Hepatocyte (in vitro differentiated cells): ENCODE measurements at regions not wholly inside any gene's neighbourhood (a gene's known extent, or its start where the extent isn't known, plus 50 kb on each side); places are given as distances from the start of the nearest gene placed in this dataset.

Experiments used
- CTCF ChIP-seq: fragments of 200-600 bp; sonication (generic); IDR thresholded peaks from 2 replicates; pipeline ENCODE4 v1.5.1; 2016; ENCODE audit warnings: antibody characterized with exemption, mild to moderate bottlenecking; ENCODE audit not compliant: poor library complexity
- EZH2 ChIP-seq: fragments of 200-600 bp; sonication (generic); IDR thresholded peaks from 2 replicates; pipeline ENCODE4 v1.6.1; 2016; ENCODE audit warnings: antibody characterized with exemption, mild to moderate bottlenecking, borderline replicate concordance
- EZH2phosphoT487 ChIP-seq: fragments of 200-600 bp; sonication (generic); IDR thresholded peaks from one replicate; pipeline ENCODE4 v1.6.1; 2018; ENCODE audit warnings: antibody characterized with exemption, mild to moderate bottlenecking, low read depth, moderate library complexity; ENCODE audit not compliant: unreplicated experiment, severe bottlenecking

- TF ChIP-seq CTCF (no peak), EZH2 (no peak), EZH2phosphoT487 (no peak)
These were observed 434.3 kb downstream of the GPATCH2 start for GRCh38 chr1:217196616-217197015.
